Loucy (cell line): ENCODE measurements at regions not wholly inside any gene's neighbourhood (a gene's known extent, or its start where the extent isn't known, plus 50 kb on each side); places are given as distances from the start of the nearest gene placed in this dataset.

ENCODE experiments used
- H2AFZ ChIP-seq: fragments of 200-600 bp; sonication (generic); 2 replicates; pipeline ENCODE4 v1.6.0; 2016; ENCODE audit warnings: antibody characterized with exemption, mild to moderate bottlenecking, low read length, moderate library complexity
- H3F3A ChIP-seq: fragments of 200-600 bp; 2 replicates; pipeline ENCODE4 v1.6.0; 2016; ENCODE audit warnings: antibody characterized with exemption, low read depth, mild to moderate bottlenecking
- H3K27me3 ChIP-seq: fragments of 200-600 bp; sonication (generic); 2 replicates; pipeline ENCODE4 v1.6.1; 2014; ENCODE audit warnings: low read length, mild to moderate bottlenecking; ENCODE audit not compliant: insufficient read depth, poor library complexity, severe bottlenecking
- H3K36me3 ChIP-seq: fragments of 200-600 bp; sonication (generic); 2 replicates; pipeline ENCODE4 v1.6.1; 2016; ENCODE audit warnings: low read length; ENCODE audit not compliant: insufficient read depth
- H3K4me1 ChIP-seq: fragments of 200-600 bp; sonication (generic); 2 replicates; pipeline ENCODE4 v1.5.1; 2014; ENCODE audit warnings: low read length, mild to moderate bottlenecking; ENCODE audit not compliant: insufficient read depth, poor library complexity, severe bottlenecking
- H3K4me2 ChIP-seq: fragments of 200-600 bp; sonication (generic); 2 replicates; pipeline ENCODE4 v1.6.0; 2014; ENCODE audit warnings: antibody characterized with exemption, low read length, low read depth, mild to moderate bottlenecking; ENCODE audit not compliant: poor library complexity, severe bottlenecking
- H3K4me3 ChIP-seq: fragments of 200-600 bp; sonication (generic); 2 replicates; pipeline ENCODE4 v1.5.1; 2014; ENCODE audit warnings: low read length, mild to moderate bottlenecking, mixed read lengths; ENCODE audit not compliant: poor library complexity, severe bottlenecking
- H3K79me2 ChIP-seq: fragments of 200-600 bp; sonication (generic); 2 replicates; pipeline ENCODE4 v1.6.1; 2014; ENCODE audit warnings: low read length; ENCODE audit not compliant: insufficient read depth
- H3K9ac ChIP-seq: fragments of 200-600 bp; sonication (generic); 2 replicates; pipeline ENCODE4 v1.6.0; 2014; ENCODE audit warnings: mild to moderate bottlenecking, low read depth, low read length, moderate library complexity; ENCODE audit not compliant: poor library complexity, severe bottlenecking
- H3K9me2 ChIP-seq: fragments of 200-600 bp; sonication (generic); replicated peaks from 2 replicates; pipeline ENCODE4 v1.6.1; 2016; ENCODE audit warnings: low read depth, low read length, mixed read lengths
- H3K9me3 ChIP-seq: fragments of 200-600 bp; sonication (generic); 2 replicates; pipeline ENCODE4 v1.6.1; 2014; ENCODE audit warnings: mild to moderate bottlenecking, antibody characterized with exemption, low read length, low read depth; ENCODE audit not compliant: insufficient read depth
- H4K20me1 ChIP-seq: fragments of 200-600 bp; sonication (generic); 2 replicates; pipeline ENCODE4 v1.6.0; 2014; ENCODE audit warnings: antibody characterized with exemption, low read length, mild to moderate bottlenecking; ENCODE audit not compliant: insufficient read depth, poor library complexity, severe bottlenecking
- EZH2phosphoT487 ChIP-seq: fragments of 200-600 bp; IDR thresholded peaks from 2 replicates; pipeline ENCODE4 v1.6.1; 2018; ENCODE audit warnings: antibody characterized with exemption, mild to moderate bottlenecking, moderate library complexity, borderline replicate concordance
- TF ChIP-seq, protein P1 (sequence below): fragments of 200-600 bp; sonication (generic); conservative IDR thresholded peaks from 2 replicates; pipeline ENCODE4 v1.5.1; 2014; ENCODE audit warnings: mild to moderate bottlenecking, antibody characterized with exemption, low read length

DNA sequence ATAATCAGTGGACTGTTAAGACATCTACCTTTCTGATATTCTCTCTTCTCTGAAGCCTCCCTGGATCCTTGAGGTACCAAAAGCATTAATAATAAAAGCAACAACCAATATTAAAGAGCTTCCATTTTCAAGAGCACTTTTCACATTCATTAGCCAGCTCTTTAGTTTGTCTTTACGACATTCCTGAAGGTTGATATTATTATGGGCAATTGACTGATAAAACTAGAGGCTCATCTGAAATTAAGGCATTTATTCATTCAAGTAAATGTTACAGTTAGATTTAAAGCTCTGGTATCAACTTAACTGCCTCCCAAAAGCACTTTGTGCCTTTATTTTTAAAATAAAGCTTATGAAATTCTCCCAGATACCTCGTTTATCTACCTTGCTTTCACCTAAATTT is 199.6 kb downstream of the PLK2 start:
- Histone ChIP-seq H3K79me2 (no peaks in the 10 kb centered on the region), H3K9me3 (no peaks in the 10 kb centered on the region), H3K27me3 (no peaks in the 10 kb centered on the region), H4K20me1 (no peaks in the 10 kb centered on the region), H3K4me1 (no peaks in the 10 kb centered on the region), H3K4me2 (no peak overlapping the region), H2AFZ (no peak overlapping the region), H3K36me3 (no peaks in the 10 kb centered on the region), H3K4me3 (no peak overlapping the region), H3K9me2 (no peaks in the 10 kb centered on the region), H3K9ac (no peak overlapping the region), H3F3A (no peaks in the 10 kb centered on the region)
- TF ChIP-seq EZH2phosphoT487: no peak
- TF ChIP-seq, protein P1, sequence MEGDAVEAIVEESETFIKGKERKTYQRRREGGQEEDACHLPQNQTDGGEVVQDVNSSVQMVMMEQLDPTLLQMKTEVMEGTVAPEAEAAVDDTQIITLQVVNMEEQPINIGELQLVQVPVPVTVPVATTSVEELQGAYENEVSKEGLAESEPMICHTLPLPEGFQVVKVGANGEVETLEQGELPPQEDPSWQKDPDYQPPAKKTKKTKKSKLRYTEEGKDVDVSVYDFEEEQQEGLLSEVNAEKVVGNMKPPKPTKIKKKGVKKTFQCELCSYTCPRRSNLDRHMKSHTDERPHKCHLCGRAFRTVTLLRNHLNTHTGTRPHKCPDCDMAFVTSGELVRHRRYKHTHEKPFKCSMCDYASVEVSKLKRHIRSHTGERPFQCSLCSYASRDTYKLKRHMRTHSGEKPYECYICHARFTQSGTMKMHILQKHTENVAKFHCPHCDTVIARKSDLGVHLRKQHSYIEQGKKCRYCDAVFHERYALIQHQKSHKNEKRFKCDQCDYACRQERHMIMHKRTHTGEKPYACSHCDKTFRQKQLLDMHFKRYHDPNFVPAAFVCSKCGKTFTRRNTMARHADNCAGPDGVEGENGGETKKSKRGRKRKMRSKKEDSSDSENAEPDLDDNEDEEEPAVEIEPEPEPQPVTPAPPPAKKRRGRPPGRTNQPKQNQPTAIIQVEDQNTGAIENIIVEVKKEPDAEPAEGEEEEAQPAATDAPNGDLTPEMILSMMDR: no peak

DNA sequence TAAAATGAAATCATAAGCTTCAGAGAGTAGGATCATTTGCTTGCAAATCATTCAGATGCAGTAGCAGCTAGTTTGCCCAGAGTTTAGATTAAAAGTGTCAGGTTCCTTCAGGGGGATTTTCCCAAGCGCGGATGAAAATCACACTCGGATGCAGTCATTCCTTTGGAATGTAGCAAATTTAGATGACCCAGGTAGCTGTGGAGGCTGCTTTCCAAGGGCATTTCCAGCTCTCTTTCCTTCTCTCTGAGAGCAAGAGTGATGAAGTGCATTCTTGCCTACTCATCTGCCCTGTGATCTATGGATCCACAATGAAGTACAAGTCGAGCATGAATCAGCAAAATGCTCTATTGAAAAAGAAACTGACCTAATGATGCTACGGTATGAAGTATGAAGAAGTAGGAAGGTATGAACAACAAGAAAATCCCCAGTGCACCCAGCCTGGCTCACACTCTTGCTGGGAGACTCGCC is 200.2 kb downstream of the PLK2 start:
- Histone ChIP-seq H3K9me3 (no peaks in the 10 kb centered on the region), H4K20me1 (no peaks in the 10 kb centered on the region), H3K9ac (no peak overlapping the region), H3K36me3 (no peaks in the 10 kb centered on the region), H3K79me2 (no peaks in the 10 kb centered on the region), H3K9me2 (no peaks in the 10 kb centered on the region), H3K4me3 (no peak overlapping the region), H3F3A (no peaks in the 10 kb centered on the region), H3K27me3 (no peaks in the 10 kb centered on the region), H2AFZ (no peak overlapping the region), H3K4me2 (no peak overlapping the region), H3K4me1 (no peaks in the 10 kb centered on the region)
- TF ChIP-seq, protein P1: no peak
- no peak for TF ChIP-seq EZH2phosphoT487

DNA sequence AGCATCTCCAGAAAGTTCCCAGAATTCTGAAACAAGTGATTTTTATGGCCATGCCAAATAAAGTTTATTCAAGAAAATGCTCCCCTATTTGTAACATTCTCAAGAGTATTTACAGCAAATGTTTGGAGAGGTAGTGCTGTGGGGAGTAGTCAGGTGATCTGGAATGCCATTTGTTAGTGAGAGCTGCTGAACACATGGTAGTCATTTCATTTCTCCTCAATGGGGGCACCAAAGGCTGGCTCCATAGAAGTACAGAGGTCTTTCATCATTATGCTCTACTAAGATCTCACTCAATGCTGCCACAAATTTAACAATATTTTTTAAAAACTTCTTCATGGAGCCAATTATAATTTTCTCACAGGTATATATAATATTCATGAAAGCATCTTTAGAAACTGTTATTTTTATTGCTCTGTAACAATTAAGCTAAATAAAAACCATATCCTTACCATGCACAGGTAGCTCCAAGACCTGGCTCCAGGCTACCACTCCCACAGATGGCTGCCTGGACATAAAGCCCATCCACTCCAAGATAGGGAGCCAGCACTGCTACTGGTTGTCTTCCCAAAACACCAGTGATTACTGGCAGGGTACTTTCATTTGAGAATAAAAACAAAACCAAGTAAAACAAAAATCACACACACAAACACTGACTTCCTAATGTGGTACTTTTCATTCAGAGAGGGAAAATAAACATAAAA is 200.8 kb downstream of the PLK2 start:
- Histone ChIP-seq H3K4me2 (no peak overlapping the region), H3K9me3 (no peaks in the 10 kb centered on the region), H3K4me3 (no peak overlapping the region), H3K36me3 (no peaks in the 10 kb centered on the region), H4K20me1 (no peaks in the 10 kb centered on the region), H3K27me3 (no peaks in the 10 kb centered on the region), H3K9ac (no peak overlapping the region), H2AFZ (no peak overlapping the region), H3K4me1 (no peaks in the 10 kb centered on the region), H3F3A (no peaks in the 10 kb centered on the region), H3K9me2 (no peaks in the 10 kb centered on the region), H3K79me2 (no peaks in the 10 kb centered on the region)
- TF ChIP-seq EZH2phosphoT487: no peak
- TF ChIP-seq, protein P1: no peak
